IPS-NIHi7 (cell line): ENCODE measurements at regions not wholly inside any gene's neighbourhood (a gene's known extent, or its start where the extent isn't known, plus 50 kb on each side); places are given as distances from the start of the nearest gene placed in this dataset.
"Not testable (repeated sequence)": the region's sequence is repeated elsewhere in the genome, so short reads cannot be mapped to it uniquely, and the experiment has no call there.

ENCODE experiments used
- DNase-seq: peaks from one replicate; pipeline ENCODE4 v3.0.0; 2012; ENCODE audit warnings: mixed read lengths; ENCODE audit errors: extremely low spot score

DNA sequence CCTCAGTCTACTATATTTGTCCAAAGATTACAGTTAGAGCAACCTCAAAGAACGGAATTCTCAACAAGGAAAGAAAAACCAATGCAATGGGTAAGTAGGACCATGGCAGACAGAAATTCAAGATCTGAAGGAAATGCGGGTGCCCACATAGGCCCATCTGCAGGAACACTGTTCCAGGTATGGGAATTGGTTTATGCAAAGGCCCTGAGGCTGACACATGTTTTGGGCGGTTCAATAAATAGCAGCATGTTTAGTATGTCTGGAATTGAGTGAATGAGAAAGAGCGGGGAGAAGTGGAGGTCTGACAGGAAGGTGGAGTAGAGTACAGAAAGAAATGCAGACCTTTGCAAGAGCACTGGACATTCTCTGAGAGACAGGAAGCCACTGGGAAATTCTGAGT, 164.7 kb upstream of the KLF12 start:
- no peak for DNase-seq

DNA sequence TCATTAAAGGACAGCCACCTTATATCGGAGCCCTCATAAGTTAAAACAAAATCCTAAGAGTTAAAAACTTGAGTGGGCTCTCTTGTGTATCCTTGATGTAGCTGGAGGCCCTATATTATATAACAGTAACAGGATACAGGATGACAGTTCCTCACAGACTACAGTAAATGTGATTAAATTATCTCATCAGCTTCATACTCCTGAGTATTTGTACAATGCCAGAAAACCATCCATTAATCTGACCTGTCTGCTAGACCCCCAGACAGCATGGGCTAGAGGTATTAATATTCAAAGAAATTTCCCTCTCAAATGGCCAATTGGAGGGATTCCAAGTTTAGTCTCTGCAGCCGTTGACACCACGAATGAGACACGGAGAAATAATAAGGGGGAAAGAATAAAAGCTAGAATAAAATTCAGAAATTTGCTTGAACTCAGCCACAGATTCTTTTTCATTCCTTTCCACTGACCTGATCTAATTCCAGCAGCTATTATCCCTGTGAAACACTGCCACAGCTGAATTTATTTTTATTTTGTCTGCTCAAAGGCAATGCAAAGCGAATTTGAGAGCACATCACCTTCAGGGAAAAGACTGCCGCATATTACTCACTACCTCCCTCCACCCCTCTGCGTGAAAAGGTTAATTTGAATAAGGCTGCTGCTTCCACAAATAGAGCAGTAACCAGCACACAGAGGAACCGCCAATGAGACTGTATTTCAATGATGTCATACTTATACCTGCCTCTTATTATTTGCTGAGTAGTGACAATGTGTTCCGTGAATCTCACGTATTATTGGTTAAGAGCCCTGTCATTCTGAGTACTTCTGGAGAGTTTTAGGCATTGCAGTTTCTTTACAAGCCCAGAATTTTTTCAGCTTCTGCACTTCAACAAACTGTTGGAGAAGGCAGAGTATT, 155.9 kb upstream of the KLF12 start:
- peak; percentile 55 for DNase-seq

- no peak for DNase-seq
Measured at GRCh38 chr13:74289107-74289506, 154.9 kb upstream of the KLF12 start.

GRCh38 chr13:74288361-74288911, 154.2 kb upstream of the KLF12 start:
- no peak for DNase-seq

DNA sequence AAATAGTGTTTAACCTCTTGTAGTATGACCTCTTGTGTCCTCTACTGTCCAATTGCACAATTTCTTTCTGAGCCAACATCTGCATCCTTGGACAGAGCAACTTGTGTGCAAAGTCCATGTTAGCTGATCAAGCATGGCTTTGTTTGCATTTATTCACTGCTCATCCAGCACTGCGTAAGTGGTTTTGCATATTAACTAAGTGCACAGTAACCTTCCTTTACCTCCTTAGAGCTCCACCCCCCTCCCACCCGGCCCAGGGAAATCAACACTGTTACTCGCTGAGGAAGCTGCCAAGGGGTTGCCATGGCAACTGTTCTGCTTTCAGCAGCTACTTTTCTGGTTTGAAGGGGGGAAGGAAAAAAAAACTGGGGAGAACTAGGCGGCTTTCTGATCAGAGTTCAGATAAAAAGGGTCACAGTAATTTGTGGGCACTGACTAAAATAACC, 153.5 kb upstream of the KLF12 start:
- peak; percentile 54 for DNase-seq

- DNase-seq, result no peak
Measured at GRCh38 chr13:74280795-74281490, 146.7 kb upstream of the KLF12 start.

GRCh38 chr13:74280093-74280794, 146.0 kb upstream of the KLF12 start:
- DNase-seq, result no peak

DNA sequence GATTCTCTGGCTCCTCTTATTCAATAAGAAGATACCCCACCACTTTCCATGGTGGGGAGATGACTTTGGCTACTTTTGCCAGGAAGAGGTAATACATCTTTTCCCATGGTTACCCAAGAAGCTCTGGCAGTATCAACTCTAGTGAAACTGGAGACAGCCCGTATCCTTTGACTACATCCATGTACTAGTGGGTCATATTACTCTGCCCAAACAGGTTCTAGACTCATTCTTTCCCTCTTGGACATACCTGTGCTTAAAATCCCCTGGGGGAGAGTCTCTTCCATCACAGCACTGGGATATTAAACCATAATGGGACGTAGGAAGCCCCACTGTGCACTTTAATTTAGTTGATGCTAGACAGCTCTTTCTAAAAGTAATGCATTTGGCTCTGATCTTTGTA, 144.7 kb upstream of the KLF12 start:
- no peak for DNase-seq

DNA sequence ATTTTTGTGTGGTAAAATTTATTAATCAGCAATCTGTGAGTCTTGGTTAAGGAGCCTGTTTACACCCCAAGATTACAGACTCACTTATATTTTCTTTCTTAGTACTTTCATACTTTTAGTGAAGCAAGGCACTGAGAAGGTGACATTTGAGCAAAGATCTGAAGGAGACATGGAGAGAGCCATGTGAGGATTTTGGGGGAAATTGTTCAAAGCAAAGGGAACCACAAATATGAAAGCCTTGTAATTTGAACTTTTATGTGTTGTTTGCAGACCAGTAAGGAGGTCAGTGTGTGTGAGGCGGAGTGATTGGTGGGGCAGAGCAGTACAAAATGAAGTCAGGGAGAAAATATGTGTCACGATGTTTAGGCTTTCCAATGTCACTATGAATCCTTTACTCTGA, 140.7 kb upstream of the KLF12 start:
- DNase-seq, result no peak

- DNase-seq, result no peak
Measured at GRCh38 chr13:74273581-74273980, 139.4 kb upstream of the KLF12 start.

DNA sequence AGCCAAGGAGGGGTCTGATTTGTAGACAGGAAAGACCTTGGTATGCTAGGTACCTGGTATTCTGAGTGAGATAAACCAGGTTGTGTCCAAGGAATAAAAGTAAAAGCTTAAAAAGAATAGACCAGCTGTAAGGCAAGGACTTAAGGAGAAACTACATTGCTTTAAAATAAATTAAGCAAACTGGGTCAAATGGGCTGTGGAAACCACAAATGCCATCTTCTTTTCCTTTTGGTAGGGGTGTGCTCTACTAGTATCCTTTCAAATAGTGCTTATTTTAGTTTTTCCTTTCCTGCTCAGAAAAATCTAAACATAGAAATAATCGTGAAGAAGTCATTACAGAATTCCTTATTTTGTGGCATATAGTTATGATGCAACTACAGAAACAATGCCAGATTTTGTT, 138.6 kb upstream of the KLF12 start:
- DNase-seq, result no peak

DNA sequence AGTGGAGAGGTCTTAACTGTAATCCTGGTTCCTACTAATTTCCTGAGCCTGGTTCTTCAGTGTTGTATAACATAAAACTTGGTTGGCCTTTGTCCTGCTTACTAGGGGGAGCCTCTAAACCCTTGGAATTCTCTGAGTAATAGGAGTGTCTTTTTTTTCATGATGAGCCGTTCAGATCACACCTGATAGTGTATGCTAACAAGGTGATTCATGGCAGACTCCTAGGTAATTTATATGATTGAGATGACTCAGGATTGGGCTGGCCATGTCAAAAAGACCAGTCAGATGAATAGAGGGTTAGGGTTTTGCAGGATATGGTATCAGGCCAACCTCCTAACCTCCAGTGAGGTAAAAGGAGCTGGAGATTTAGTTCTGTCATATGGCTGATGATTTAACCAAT, 135.8 kb upstream of the KLF12 start:
- DNase-seq, result no peak

- DNase-seq, result no peak
Measured at GRCh38 chr13:74266861-74267260, 132.7 kb upstream of the KLF12 start.

DNA sequence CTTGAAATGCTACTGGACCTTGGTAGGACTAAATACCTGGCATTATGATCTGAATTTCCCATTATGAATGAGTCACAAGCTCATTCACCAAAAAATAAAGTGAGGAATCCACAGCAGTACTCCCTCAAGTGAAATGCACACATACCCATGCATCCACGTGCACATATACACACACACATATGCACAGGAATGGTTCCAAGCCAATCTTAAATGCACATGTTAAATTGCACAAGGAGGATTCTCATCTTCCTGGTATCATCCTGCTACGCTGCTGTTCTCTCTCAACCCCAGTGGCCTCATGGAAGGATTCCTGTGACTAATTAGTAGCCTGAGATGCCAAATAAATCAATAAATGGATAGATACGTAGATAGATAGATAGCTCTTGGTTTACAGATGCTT, 132.1 kb upstream of the KLF12 start:
- DNase-seq, result no peak

- DNase-seq, result no peak
Measured at GRCh38 chr13:74264333-74264732, 130.1 kb upstream of the KLF12 start.

DNA sequence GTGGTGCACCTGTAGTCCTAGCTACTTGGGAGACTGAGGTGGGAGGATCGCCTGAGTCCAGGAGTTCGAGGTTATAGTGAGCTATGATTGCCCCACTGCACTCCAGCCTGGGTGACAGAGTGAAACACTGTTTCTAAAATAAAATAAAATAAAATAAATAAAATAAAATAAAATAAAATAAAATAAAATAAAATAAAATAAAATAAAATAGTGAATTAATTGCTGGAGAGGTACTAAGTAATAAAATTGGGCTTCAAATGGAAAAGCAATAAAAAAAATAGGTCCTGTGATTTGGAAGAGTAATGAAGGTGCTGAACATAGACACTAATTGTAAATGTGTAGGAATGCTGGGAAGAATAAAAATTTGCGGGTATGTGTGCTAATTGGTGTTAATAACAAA, 126.2 kb upstream of the KLF12 start:
- DNase-seq, result not testable (repeated sequence)

DNA sequence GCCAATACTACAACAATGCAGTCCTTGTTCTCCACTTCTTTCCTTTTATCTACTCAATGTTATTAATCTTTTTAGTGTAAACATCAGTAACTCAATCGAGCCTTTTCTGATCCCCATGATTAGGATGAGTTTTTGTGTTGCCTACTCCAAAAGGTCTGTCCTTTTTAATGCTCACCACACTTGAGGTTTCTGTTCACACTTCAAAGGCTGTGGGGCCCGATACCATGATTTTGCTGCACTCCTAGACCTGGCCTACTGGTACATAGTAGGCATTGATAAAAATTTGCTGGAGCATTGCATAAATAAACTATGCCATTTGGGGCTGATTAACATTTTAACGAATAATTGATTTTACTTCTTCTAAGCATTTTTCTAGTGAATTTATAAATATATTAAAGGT, 125.4 kb upstream of the KLF12 start:
- DNase-seq, result no peak

DNA sequence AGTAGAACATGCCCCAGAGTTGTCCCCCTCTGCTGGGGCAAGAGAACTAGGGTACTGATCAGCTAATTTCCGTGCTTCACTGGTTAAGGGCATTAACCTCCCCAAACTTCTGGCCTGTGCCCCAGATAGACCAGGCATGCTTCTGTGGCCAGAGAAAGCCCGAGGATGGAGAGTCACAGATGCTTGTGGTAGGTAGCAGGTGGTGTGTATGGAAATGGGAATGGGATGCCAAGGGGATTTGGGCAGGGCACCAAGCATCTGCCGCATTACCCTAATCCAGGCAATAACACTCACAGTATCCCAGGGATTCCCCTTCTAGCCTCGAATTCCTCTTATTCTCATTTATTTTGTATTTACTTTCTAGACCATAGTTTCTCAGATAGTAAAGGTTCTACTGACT, 124.8 kb upstream of the KLF12 start:
- no peak for DNase-seq

GRCh38 chr13:74256969-74257368, 122.8 kb upstream of the KLF12 start:
- DNase-seq, result no peak

DNA sequence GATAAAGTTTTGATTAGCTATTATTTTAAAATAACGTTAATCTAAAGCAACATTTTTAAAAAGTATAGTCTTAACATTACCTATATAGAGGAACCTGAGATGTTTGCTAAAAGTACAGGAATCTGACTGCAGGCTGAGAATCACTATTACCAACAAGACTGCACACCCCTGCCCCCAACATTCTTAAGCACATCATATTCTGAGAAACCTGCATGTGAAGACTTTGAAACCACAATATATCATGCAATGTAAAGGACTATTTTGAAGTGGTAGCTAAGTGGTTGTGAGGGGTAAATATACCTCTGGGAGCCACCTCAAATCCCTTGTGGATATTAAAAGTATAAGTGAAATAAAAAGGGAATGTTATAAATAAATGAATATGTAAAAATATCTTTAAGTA, 119.0 kb upstream of the KLF12 start:
- DNase-seq, result no peak

DNA sequence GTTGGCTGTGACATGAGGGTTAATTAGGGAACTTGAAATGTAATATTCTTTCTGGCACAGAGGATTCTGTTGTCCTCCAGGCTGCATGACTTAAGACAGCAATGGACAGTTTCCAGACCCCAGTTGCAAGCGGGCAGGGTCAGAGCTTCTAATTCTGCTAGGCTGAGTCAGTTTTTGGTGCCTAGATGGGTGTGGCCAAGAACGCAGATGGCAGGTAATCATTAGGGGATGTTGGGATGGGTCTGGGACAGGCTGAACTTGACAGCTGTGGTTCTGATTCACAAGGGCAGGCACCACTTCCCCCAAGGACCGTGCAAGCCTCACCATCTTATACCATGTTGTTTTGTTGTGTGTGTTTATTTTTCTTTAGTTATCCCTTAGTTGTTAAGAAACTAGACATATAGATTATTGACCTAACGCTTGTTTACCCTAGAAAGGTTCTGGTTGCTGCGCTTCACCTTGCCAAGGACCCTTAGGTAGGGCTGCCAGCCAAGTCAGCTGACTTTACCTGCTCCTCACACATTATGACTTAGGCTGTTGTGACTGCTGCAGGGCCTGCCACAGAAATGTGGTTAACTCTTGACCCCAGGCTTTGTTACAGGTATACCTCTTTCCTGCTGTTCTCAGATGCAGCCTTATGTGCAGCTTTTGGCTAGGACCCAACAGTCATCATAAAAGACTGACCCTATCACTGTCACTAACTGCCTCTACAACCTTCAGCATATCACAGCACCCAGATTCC, 117.7 kb upstream of the KLF12 start:
- DNase-seq, result no peak
